Mucosa of stomach (tissue), 1 donor: ENCODE measurements at regions not wholly inside any gene's neighbourhood (a gene's known extent, or its start where the extent isn't known, plus 50 kb on each side); places are given as distances from the start of the nearest gene placed in this dataset.
"Not testable (repeated sequence)": the region's sequence is repeated elsewhere in the genome, so short reads cannot be mapped to it uniquely, and the experiment has no call there.

Source experiments
- H3K27me3 ChIP-seq: one replicate; pipeline ENCODE4 v1.7.0; 2013; ENCODE audit warnings: mild to moderate bottlenecking, low read length; ENCODE audit not compliant: control insufficient read depth, insufficient read depth
- H3K36me3 ChIP-seq: one replicate; pipeline ENCODE4 v1.7.0; 2013; ENCODE audit warnings: low read length; ENCODE audit not compliant: control insufficient read depth, insufficient read depth
- H3K4me1 ChIP-seq: one replicate; pipeline ENCODE4 v1.7.0; 2013; ENCODE audit warnings: mild to moderate bottlenecking, low read length; ENCODE audit not compliant: control insufficient read depth, insufficient read depth
- H3K4me3 ChIP-seq: one replicate; pipeline ENCODE4 v1.7.0; 2013; ENCODE audit warnings: low read length
- H3K9ac ChIP-seq: one replicate; pipeline ENCODE4 v1.7.0; 2013; ENCODE audit warnings: mild to moderate bottlenecking, low read length, moderate library complexity
- H3K9me3 ChIP-seq: one replicate; pipeline ENCODE4 v1.7.0; 2013; ENCODE audit warnings: mild to moderate bottlenecking, low read length, moderate library complexity; ENCODE audit not compliant: control insufficient read depth
- donor health status: Pancreatic carcinoma.

- H3K4me1 ChIP-seq = no peaks in the 10 kb centered on the region
- H3K9ac ChIP-seq = no peak overlapping the region
- H3K9me3 ChIP-seq = no peaks in the 10 kb centered on the region
- H3K4me3 ChIP-seq = no peak overlapping the region
- H3K36me3 ChIP-seq = no peaks in the 10 kb centered on the region
- H3K27me3 ChIP-seq = no peaks in the 10 kb centered on the region
These were observed 654.2 kb downstream of the UQCRFS1 start for GRCh38 chr19:28558783-28559182.

- no peaks in the 10 kb centered on the region for H3K4me1 ChIP-seq
- no peaks in the 10 kb centered on the region for H3K27me3 ChIP-seq
- no peak overlapping the region for H3K9ac ChIP-seq
- no peaks in the 10 kb centered on the region for H3K36me3 ChIP-seq
- H3K4me3 ChIP-seq = no peak overlapping the region
- H3K9me3 ChIP-seq = no peaks in the 10 kb centered on the region
These were observed 656.6 kb downstream of the UQCRFS1 start for GRCh38 chr19:28556371-28556770.

GRCh38 chr19:28555317-28555716, 657.6 kb downstream of the UQCRFS1 start:
- H3K27me3 ChIP-seq = no peaks in the 10 kb centered on the region
- no peak overlapping the region for H3K9ac ChIP-seq
- no peak overlapping the region for H3K4me3 ChIP-seq
- no peaks in the 10 kb centered on the region for H3K9me3 ChIP-seq
- H3K4me1 ChIP-seq = no peaks in the 10 kb centered on the region
- no peaks in the 10 kb centered on the region for H3K36me3 ChIP-seq

- H3K9me3 ChIP-seq = no peaks in the 10 kb centered on the region
- H3K4me3 ChIP-seq = no peak overlapping the region
- H3K27me3 ChIP-seq = no peaks in the 10 kb centered on the region
- no peak overlapping the region for H3K9ac ChIP-seq
- no peaks in the 10 kb centered on the region for H3K36me3 ChIP-seq
- H3K4me1 ChIP-seq = no peaks in the 10 kb centered on the region
These were observed 658.4 kb downstream of the UQCRFS1 start for GRCh38 chr19:28554321-28555091.

GRCh38 chr19:28553764-28554163, 659.2 kb downstream of the UQCRFS1 start:
- Histone ChIP-seq H3K4me1 (no peaks in the 10 kb centered on the region), H3K9ac (no peak overlapping the region), H3K36me3 (no peaks in the 10 kb centered on the region), H3K27me3 (no peaks in the 10 kb centered on the region), H3K4me3 (no peak overlapping the region), H3K9me3 (no peaks in the 10 kb centered on the region)

- Histone ChIP-seq H3K4me3 (no peak overlapping the region), H3K9me3 (no peaks in the 10 kb centered on the region), H3K9ac (no peak overlapping the region), H3K36me3 (no peaks in the 10 kb centered on the region), H3K4me1 (no peaks in the 10 kb centered on the region), H3K27me3 (no peaks in the 10 kb centered on the region)
These were observed 659.9 kb downstream of the UQCRFS1 start for GRCh38 chr19:28553005-28553404.

GRCh38 chr19:28549680-28550277, 663.2 kb downstream of the UQCRFS1 start:
- Histone ChIP-seq H3K9me3 (no peaks in the 10 kb centered on the region), H3K36me3 (no peaks in the 10 kb centered on the region), H3K4me1 (no peaks in the 10 kb centered on the region), H3K9ac (no peak overlapping the region), H3K27me3 (no peaks in the 10 kb centered on the region), H3K4me3 (no peak overlapping the region)

- Histone ChIP-seq H3K4me3 (no peak overlapping the region), H3K9ac (no peak overlapping the region), H3K36me3 (no peaks in the 10 kb centered on the region), H3K27me3 (no peaks in the 10 kb centered on the region), H3K4me1 (no peaks in the 10 kb centered on the region), H3K9me3 (no peaks in the 10 kb centered on the region)
These were observed 666.7 kb downstream of the UQCRFS1 start for GRCh38 chr19:28546148-28546685.

GRCh38 chr19:28545397-28545796, 667.6 kb downstream of the UQCRFS1 start:
- not testable (repeated sequence) for H3K9ac ChIP-seq, H3K9me3 ChIP-seq, H3K4me3 ChIP-seq

GRCh38 chr19:28544451-28545261, 668.3 kb downstream of the UQCRFS1 start:
- Histone ChIP-seq H3K4me3 (no peak overlapping the region), H3K36me3 (no peaks in the 10 kb centered on the region), H3K4me1 (no peaks in the 10 kb centered on the region), H3K9me3 (no peaks in the 10 kb centered on the region), H3K27me3 (no peaks in the 10 kb centered on the region), H3K9ac (no peak overlapping the region)

More at GRCh38 chr19:28545397-28545796, 667.6 kb downstream of the UQCRFS1 start:
- not testable (repeated sequence) for H3K36me3 ChIP-seq, H3K27me3 ChIP-seq, H3K4me1 ChIP-seq

- no peaks in the 10 kb centered on the region for H3K27me3 ChIP-seq
- H3K36me3 ChIP-seq = no peaks in the 10 kb centered on the region
- H3K4me1 ChIP-seq = no peaks in the 10 kb centered on the region
- no peaks in the 10 kb centered on the region for H3K9me3 ChIP-seq
- H3K9ac ChIP-seq = no peak overlapping the region
- no peak overlapping the region for H3K4me3 ChIP-seq
These were observed 669.6 kb downstream of the UQCRFS1 start for GRCh38 chr19:28543244-28543776.
